CD4-positive, alpha-beta T cell (primary cell): ENCODE measurements at regions not wholly inside any gene's neighbourhood (a gene's known extent, or its start where the extent isn't known, plus 50 kb on each side); places are given as distances from the start of the nearest gene placed in this dataset.
A peak's percentile ranks its signal among the peaks of the same experiment; 100 is the strongest.
"Not testable (repeated sequence)": the region's sequence is repeated elsewhere in the genome, so short reads cannot be mapped to it uniquely, and the experiment has no call there.

Experiments
- ATAC-seq: fragments of 200-7000 bp; cut with Tn5 transposase; one replicate; pipeline ENCODE4 v1.10.0; 2022; ENCODE audit warnings: mild to moderate bottlenecking; ENCODE audit not compliant: poor library complexity
- CTCF ChIA-PET: fragments of 350-600 bp; sonication (Branson Sonifier 250); formaldehyde crosslinking; loops from one replicate; lab custom pipeline; 2021; ENCODE audit warnings: antibody characterized with exemption, inconsistent platforms; lab: Charles Lee
- POLR2A ChIA-PET: fragments of 350-600 bp; sonication (Branson Sonifier 250); formaldehyde crosslinking; loops from one replicate; lab custom pipeline; 2021; ENCODE audit warnings: antibody characterized with exemption, inconsistent platforms; lab: Charles Lee
- DNase-seq, 14 experiments: peaks; one replicate each; pipeline ENCODE4 v3.0.0-alpha.2; 2013 to 2020; ENCODE audit warnings: mixed read lengths in 2 of 14
- H3K27ac ChIP-seq, 2 donors: one replicate each; pipeline versions ENCODE4 v1.5.1 to v1.7.0; 2013; ENCODE audit warnings: low read length in 2 of 2, low read depth in 1 of 2, mild to moderate bottlenecking in 1 of 2
- H3K27me3 ChIP-seq, 2 experiments: 1 replicate in 1 of 2; 2 replicates in 1 of 2; pipeline versions ENCODE4 v1.6.1 to v1.7.0; 2013; ENCODE audit warnings: low read length in 2 of 2, control low read depth in 1 of 2, mild to moderate bottlenecking in 1 of 2, moderate library complexity in 1 of 2; ENCODE audit not compliant: insufficient read depth in 2 of 2, control insufficient read depth in 1 of 2
- H3K36me3 ChIP-seq: one replicate; pipeline ENCODE4 v1.6.1; 2013; ENCODE audit warnings: low read length, control low read depth; ENCODE audit not compliant: insufficient read depth
- H3K4me1 ChIP-seq: one replicate; pipeline ENCODE4 v1.6.1; 2013; ENCODE audit warnings: low read length, control low read depth; ENCODE audit not compliant: insufficient read depth
- H3K4me3 ChIP-seq: one replicate; pipeline ENCODE4 v1.5.1; 2013; ENCODE audit warnings: mild to moderate bottlenecking, low read length, moderate library complexity
- H3K9me3 ChIP-seq, 2 experiments: 1 replicate in 1 of 2; 2 replicates in 1 of 2; pipeline versions ENCODE4 v1.6.1 to v1.7.0; 2013; ENCODE audit warnings: low read length in 2 of 2, mild to moderate bottlenecking in 2 of 2, control low read depth in 1 of 2, moderate library complexity in 1 of 2; ENCODE audit not compliant: control insufficient read depth in 1 of 2, insufficient read depth in 1 of 2
- H3K27ac Mint-ChIP-seq: one replicate; pipeline ENCODE4 v1.8.0; 2020; ENCODE audit warnings: mixed read lengths
- H3K27me3 Mint-ChIP-seq: one replicate; pipeline ENCODE4 v1.8.0; 2021; ENCODE audit warnings: mixed read lengths
- H3K36me3 Mint-ChIP-seq: one replicate; pipeline ENCODE4 v1.8.0; 2021; ENCODE audit warnings: low read depth, mixed read lengths
- H3K4me1 Mint-ChIP-seq: one replicate; pipeline ENCODE4 v1.8.0; 2021; ENCODE audit warnings: low read depth, mixed read lengths
- H3K4me3 Mint-ChIP-seq: one replicate; pipeline ENCODE4 v1.8.0; 2020; ENCODE audit warnings: mild to moderate bottlenecking, mixed read lengths
- H3K9me3 Mint-ChIP-seq: one replicate; pipeline ENCODE4 v1.8.0; 2020; ENCODE audit warnings: mixed read lengths
- intact Hi-C, 2 experiments: fragments of 100-400 bp; cut with DNase I in 1 of 2; cut with micrococcal nuclease in 1 of 2; formaldehyde crosslinking; loops; one replicate each; pipeline versions ENCODE4 v1.15.1 to v1.9.0; 2023 to 2025; cut with DNase I, micrococcal nuclease

- H3K27ac ChIP-seq, H3K36me3 ChIP-seq, POLR2A ChIA-PET, H3K9me3 Mint-ChIP-seq, H3K4me3 Mint-ChIP-seq, H3K9me3 ChIP-seq, H3K4me3 ChIP-seq, H3K4me1 ChIP-seq, DNase-seq, ATAC-seq, H3K36me3 Mint-ChIP-seq, CTCF ChIA-PET, intact Hi-C loops, H3K27ac Mint-ChIP-seq, H3K27me3 ChIP-seq, H3K4me1 Mint-ChIP-seq, H3K27me3 Mint-ChIP-seq: not testable (repeated sequence)
Observed at GRCh38 chr21:6428498-6429092, 4092.8 kb upstream of the TPTE start.

GRCh38 chr21:6429924-6430323 lies 4091.5 kb upstream of the TPTE start:
- POLR2A ChIA-PET, H3K4me1 Mint-ChIP-seq, H3K4me3 ChIP-seq, ATAC-seq, H3K27me3 Mint-ChIP-seq, H3K27ac ChIP-seq, H3K27ac Mint-ChIP-seq, H3K9me3 Mint-ChIP-seq, H3K9me3 ChIP-seq, H3K36me3 ChIP-seq, DNase-seq, H3K4me1 ChIP-seq, H3K27me3 ChIP-seq, intact Hi-C loops, H3K36me3 Mint-ChIP-seq, H3K4me3 Mint-ChIP-seq, CTCF ChIA-PET: not testable (repeated sequence)

- H3K4me1 Mint-ChIP-seq, H3K4me3 Mint-ChIP-seq, CTCF ChIA-PET, H3K9me3 Mint-ChIP-seq, intact Hi-C loops, POLR2A ChIA-PET, H3K4me1 ChIP-seq, H3K27me3 ChIP-seq, DNase-seq, H3K36me3 Mint-ChIP-seq, H3K27me3 Mint-ChIP-seq, H3K27ac Mint-ChIP-seq, H3K27ac ChIP-seq, H3K4me3 ChIP-seq, ATAC-seq, H3K9me3 ChIP-seq, H3K36me3 ChIP-seq: not testable (repeated sequence)
Observed at GRCh38 chr21:6433149-6433548, 4088.2 kb upstream of the TPTE start.

DNA sequence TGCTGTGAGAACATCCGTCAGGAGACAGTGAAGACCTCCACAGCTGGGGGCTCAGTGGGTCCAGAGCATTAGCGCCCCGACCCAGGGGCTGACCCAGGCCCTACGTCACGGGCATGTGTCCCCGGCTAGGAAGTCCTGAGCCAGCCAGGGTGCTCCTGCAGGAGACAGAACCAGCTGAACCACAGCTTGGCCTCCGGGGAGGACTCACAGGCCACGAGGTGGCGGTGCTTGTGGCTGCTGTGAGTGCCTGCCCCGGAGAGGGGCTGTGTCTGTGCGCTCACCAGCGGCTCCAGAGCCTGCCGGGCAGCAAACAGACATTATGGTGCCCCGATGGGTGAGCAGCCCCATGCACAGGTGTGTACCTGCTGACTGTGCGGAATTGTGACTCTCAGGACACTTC lies 4085.2 kb upstream of the TPTE start:
- ATAC-seq, H3K9me3 ChIP-seq, H3K27me3 Mint-ChIP-seq, CTCF ChIA-PET, H3K36me3 Mint-ChIP-seq, POLR2A ChIA-PET, H3K9me3 Mint-ChIP-seq, H3K4me3 ChIP-seq, H3K27ac ChIP-seq, DNase-seq, H3K4me1 ChIP-seq, H3K4me3 Mint-ChIP-seq, intact Hi-C loops, H3K36me3 ChIP-seq, H3K27me3 ChIP-seq, H3K4me1 Mint-ChIP-seq, H3K27ac Mint-ChIP-seq: not testable (repeated sequence)

GRCh38 chr21:6436971-6437833 lies 4084.2 kb upstream of the TPTE start:
- intact Hi-C loops, H3K27ac ChIP-seq, POLR2A ChIA-PET, H3K27me3 Mint-ChIP-seq, H3K4me3 ChIP-seq, CTCF ChIA-PET, H3K27me3 ChIP-seq, H3K36me3 Mint-ChIP-seq, H3K9me3 ChIP-seq, H3K4me1 ChIP-seq, H3K36me3 ChIP-seq, H3K9me3 Mint-ChIP-seq, H3K4me1 Mint-ChIP-seq: not testable (repeated sequence)
- Mint-ChIP-seq H3K4me3 (peak overlapping the region; percentile 57), H3K27ac (peak overlapping the region; percentile 88)
- peak in 1 of 14 experiments; percentile 0 for DNase-seq
- ATAC-seq: peak; percentile 83

GRCh38 chr21:6437834-6438187 lies 4083.6 kb upstream of the TPTE start:
- CTCF ChIA-PET, H3K9me3 ChIP-seq, H3K27ac ChIP-seq, H3K36me3 Mint-ChIP-seq, H3K9me3 Mint-ChIP-seq, H3K4me3 Mint-ChIP-seq, H3K27me3 ChIP-seq, H3K4me3 ChIP-seq, H3K4me1 Mint-ChIP-seq, ATAC-seq, H3K36me3 ChIP-seq, DNase-seq, POLR2A ChIA-PET, H3K4me1 ChIP-seq, H3K27me3 Mint-ChIP-seq, intact Hi-C loops: not testable (repeated sequence)
- H3K27ac Mint-ChIP-seq: peak overlapping the region; percentile 9

DNA sequence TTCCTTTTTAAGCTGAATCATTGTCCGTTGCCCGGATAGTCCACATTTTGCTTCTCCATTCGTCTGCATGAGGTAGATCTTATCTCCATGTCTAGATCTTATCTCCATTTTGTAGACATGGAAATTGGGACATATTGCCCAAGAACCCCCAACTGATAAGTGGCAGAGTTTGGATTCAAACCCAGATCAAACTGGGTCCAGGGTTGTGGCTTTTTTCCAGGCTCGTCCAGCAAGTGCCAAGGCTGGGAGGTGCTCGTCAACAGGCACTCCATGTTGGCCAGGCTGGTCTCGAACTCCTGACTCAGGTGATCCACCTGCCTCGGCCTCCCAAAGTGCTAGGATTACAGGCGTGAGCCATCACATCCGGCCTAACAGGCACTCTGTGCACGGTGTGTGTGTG lies 4082.3 kb upstream of the TPTE start:
- H3K27ac ChIP-seq, H3K27me3 ChIP-seq, DNase-seq, H3K4me1 ChIP-seq, H3K4me3 ChIP-seq, H3K27me3 Mint-ChIP-seq, H3K4me1 Mint-ChIP-seq, POLR2A ChIA-PET, H3K36me3 ChIP-seq, ATAC-seq, H3K36me3 Mint-ChIP-seq, H3K9me3 Mint-ChIP-seq, intact Hi-C loops, CTCF ChIA-PET, H3K9me3 ChIP-seq, H3K4me3 Mint-ChIP-seq, H3K27ac Mint-ChIP-seq: not testable (repeated sequence)
